HEK293T (cell line): ENCODE measurements at regions not wholly inside any gene's neighbourhood (a gene's known extent, or its start where the extent isn't known, plus 50 kb on each side); places are given as distances from the start of the nearest gene placed in this dataset.

Experiments
- BHLHE40 ChIP-seq: fragments of 450-650 bp; IDR thresholded peaks from 2 replicates; pipeline ENCODE4 v1.6.1; 2016; ENCODE audit warnings: mild to moderate bottlenecking, moderate library complexity, borderline replicate concordance
- ELF4 ChIP-seq: fragments of 450-650 bp; IDR thresholded peaks from 2 replicates; pipeline ENCODE4 v1.6.1; 2017; ENCODE audit warnings: antibody characterized with exemption
- FOXK2 ChIP-seq: fragments of 450-650 bp; IDR thresholded peaks from 2 replicates; pipeline ENCODE4 v1.6.1; 2016; ENCODE audit warnings: mild to moderate bottlenecking
- FOXM1 ChIP-seq: fragments of 450-650 bp; IDR thresholded peaks from 2 replicates; pipeline ENCODE4 v1.6.1; 2017; ENCODE audit warnings: mild to moderate bottlenecking, borderline replicate concordance
- SUZ12 ChIP-seq: fragments of 450-650 bp; IDR thresholded peaks from 2 replicates; pipeline ENCODE4 v1.6.1; 2016; ENCODE audit warnings: mild to moderate bottlenecking

- no peak for TF ChIP-seq FOXK2
- TF ChIP-seq FOXM1 = no peak
- TF ChIP-seq ELF4 = no peak
- TF ChIP-seq BHLHE40 = no peak
- no peak for TF ChIP-seq SUZ12
These were observed 707.0 kb upstream of the ACO1 start for GRCh38 chr9:31677415-31677814.
